NCI-H2196 treated with DMSO at 0.1 percent for 48 hours (cell line): ENCODE measurements at regions not wholly inside any gene's neighbourhood (a gene's known extent, or its start where the extent isn't known, plus 50 kb on each side); places are given as distances from the start of the nearest gene placed in this dataset.
"Not testable (repeated sequence)": the region's sequence is repeated elsewhere in the genome, so short reads cannot be mapped to it uniquely, and the experiment has no call there.

ENCODE experiments used
- DNase-seq: peaks from one replicate; lab custom pipeline; 2025; ENCODE audit not compliant: unreplicated experiment; lab: John Stamatoyannopoulos, UW

- no peak for DNase-seq
These were observed 56.3 kb upstream of the ZNF92 start for GRCh38 chr7:65317372-65317771.

GRCh38 chr7:65310761-65311160, 62.9 kb upstream of the ZNF92 start:
- DNase-seq, result no peak

- DNase-seq, result no peak
These were observed 65.4 kb upstream of the ZNF92 start for GRCh38 chr7:65308300-65308678.

- peak; percentile 40 for DNase-seq
These were observed 65.9 kb upstream of the ZNF92 start for GRCh38 chr7:65307651-65308299.

DNA sequence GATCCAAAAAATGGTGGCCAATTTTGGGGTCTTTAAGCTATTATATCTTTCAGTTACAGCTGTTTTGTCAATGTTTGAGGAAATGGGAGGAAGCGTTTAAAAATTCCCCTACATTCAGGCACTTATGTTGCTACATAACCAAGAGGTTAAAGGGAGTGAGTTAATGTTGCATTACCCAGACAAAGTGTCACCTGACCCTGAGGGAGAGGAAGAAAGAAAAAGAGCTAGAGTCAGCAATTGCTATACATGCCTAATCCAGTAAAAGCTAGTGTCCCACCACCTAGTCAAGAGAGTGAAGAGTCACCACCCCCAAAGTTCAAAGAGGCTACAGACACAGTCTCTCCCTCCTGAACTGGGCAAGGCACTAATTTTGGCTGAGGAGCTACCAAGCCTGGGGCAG, 69.5 kb upstream of the ZNF92 start:
- DNase-seq, result no peak

DNA sequence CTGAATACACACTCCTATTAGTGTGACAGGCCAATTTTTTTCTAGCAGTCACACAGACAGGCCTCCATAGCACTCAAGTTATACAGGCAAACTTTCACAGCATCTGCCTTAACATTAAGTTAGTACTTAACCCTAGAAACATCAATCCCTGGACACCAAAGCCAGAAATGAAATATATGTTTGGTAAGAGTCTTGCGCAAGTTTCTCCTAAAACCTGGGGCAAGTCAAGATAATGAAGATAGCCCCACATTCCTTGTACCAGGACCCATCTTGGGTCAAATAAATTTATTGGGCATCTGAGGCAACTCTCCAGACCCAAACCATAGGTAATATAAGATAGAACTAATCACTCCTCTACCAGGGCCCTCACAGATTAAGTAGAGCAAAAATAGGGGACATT, 70.8 kb upstream of the ZNF92 start:
- no peak for DNase-seq

- no peak for DNase-seq
These were observed 72.6 kb upstream of the ZNF92 start for GRCh38 chr7:65301007-65301406.

DNA sequence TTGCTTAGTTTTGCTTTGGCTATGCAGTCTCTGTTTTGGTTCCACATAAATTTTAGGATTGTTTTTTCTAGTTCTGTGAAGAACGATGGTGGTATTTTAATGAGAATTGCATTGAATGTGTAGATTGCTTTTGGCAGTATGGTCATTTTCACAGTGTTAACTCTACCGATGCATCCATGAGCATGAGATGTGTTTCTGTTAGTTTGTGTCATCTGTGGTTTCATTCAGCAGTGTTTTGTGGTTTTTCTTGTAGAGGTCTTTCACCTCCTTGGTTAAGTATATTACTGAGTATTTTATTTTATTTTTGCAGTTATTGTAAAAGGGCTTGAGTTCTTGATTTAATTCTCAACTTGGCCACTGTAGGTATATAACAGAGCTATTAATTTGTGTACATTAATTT, 78.2 kb upstream of the ZNF92 start:
- no peak for DNase-seq

GRCh38 chr7:65290340-65290739, 83.3 kb upstream of the ZNF92 start:
- not testable (repeated sequence) for DNase-seq

DNA sequence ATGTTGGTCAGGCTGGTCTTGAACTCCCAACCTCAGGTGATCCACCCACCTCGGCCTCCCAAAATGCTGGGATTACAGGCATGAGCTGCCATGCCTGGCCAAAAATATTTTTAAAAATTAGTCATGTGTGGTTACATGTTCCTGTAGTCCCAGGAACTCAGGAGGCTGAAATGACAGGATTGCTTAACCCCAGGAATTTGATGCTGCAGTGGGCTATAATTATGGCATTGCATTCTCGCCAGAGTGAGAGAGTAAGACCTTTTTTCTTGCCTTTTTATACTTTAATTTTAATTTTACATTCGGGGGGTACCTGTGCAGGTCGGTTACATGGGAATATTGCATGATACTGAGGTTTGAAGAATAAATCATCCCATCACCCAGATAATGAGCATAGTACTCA, 86.6 kb upstream of the ZNF92 start:
- no peak for DNase-seq

- no peak for DNase-seq
These were observed 87.5 kb upstream of the ZNF92 start for GRCh38 chr7:65285906-65286864.

DNA sequence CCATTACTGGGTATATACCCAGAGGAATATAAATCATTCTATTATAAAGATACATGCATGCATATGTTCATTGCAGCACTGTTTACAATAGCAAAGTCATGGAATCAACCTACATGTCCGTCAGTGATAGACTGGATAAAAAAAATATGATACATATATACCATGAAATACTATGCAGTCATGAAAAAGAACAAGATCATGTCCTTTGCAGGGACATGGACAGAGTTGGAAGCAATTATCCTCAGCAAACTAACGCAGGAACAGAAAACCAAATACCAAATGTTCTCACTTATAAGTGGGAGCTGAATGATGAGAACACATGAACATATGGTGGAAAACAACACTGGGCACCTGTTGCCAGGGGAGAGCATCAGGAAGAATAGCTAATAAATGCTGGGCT, 88.4 kb upstream of the ZNF92 start:
- not testable (repeated sequence) for DNase-seq

DNA sequence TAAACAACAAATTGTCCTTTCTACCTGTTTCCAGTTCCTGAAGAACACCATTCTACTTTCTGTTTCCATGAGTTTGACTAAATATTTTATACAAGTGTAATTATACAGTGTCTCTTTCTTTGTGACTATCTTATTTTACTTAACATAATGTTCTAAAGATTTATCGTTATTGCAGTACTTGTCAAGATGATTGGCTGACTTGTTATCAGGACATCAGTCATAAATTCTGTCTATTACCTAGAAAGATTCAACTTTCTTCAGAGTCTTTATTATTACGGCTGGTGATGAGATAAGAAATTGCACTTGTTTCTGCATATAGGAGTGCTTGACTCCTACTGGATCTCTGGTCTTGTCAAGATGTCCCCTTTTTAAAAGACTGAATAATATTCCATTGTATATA, 93.9 kb upstream of the ZNF92 start:
- no peak for DNase-seq

GRCh38 chr7:65276822-65277221, 96.8 kb upstream of the ZNF92 start:
- DNase-seq, result no peak

DNA sequence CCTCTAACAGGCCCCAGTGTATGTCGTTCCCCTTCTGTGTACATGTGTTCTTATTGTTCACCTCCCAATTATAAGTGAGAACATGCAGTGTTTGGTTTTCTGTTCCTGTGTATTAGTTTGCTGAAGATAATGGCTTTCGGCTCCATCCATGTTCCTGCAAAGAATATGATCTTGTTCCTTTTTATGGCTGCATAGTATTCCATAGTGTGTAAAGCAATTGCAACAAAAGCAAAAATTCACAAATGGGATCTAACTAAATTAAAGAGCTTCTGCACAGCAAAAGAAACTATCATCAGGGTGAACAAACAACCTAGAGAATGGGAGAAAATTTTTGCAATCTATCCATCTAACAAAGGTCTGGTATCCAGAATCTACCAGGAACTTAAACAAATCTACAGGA, 102.2 kb upstream of the ZNF92 start:
- not testable (repeated sequence) for DNase-seq

- peak; percentile 75 for DNase-seq
These were observed 104.4 kb upstream of the ZNF92 start for GRCh38 chr7:65269150-65269856.

DNA sequence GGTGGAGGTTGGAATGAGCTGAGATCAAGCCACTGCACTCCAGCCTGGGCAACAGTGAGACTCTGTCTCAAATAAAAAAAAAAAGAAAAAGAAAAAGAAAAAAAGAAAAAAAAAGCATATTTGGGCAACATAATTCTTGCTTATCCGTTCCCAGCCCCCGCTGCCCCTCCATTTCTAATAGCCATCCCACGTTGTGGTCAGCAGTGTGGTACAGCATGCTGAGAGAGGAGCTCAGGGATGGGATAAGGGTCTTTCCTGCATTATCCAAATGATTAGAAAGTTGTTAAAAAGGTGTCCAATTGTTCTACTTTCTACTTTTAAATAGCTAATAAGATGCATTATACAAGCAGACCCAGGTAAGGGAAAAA, 104.9 kb upstream of the ZNF92 start:
- no peak for DNase-seq

- DNase-seq, result no peak
These were observed 107.6 kb upstream of the ZNF92 start for GRCh38 chr7:65265933-65266519.

DNA sequence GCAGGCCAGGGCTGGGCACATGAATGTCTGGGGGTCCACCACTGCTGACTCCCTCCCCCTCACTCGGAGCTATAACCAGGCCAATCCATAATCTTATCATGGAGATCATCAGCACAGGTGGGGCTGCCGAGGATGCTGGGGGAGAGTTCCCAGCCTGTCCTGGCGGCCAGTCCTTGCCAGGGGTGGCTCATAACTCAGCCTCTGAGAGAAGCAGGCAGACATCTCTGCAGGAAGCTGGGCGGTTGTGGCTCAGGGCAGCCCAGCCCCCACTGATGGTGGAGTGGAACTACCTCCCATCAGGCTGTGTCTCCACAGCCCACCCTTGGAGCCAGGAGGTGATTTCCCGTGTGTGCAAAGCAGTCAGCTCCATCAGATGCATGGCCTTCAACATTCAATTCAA, 109.4 kb upstream of the ZNF92 start:
- no peak for DNase-seq

GRCh38 chr7:65260673-65261072, 113.0 kb upstream of the ZNF92 start:
- not testable (repeated sequence) for DNase-seq

DNA sequence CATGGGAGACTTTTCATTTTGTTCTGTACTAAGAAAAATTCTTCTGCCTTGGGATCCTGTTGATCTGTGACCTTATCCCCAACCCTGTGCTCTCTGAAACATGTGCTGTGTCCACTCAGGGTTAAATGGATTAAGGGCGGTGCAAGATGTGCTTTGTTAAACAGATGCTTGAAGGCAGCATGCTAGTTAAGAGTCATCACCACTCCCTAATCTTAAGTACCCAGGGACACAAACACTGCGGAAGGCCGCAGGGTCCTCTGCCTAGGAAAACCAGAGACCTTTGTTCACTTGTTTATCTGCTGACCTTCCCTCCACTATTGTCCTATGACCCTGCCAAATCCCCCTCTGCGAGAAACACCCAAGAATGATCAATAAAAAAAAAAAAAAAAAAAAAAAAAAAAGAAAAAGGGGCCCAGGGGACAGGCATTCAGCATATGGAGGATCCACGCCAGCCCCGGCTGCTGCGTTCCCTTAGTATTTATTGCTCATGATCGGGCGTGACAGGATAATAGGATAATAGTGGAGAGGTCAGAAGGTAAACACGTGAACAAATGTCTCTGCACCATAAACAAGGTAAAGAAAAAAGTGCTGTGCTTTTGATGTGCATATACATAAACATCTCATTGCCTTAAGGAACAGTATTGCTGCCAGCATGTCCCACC, 113.7 kb upstream of the ZNF92 start:
- DNase-seq, result not testable (repeated sequence)
